NCI-H1417 (cell line): ENCODE measurements at regions not wholly inside any gene's neighbourhood (a gene's known extent, or its start where the extent isn't known, plus 50 kb on each side); places are given as distances from the start of the nearest gene placed in this dataset.
"Not testable (repeated sequence)": the region's sequence is repeated elsewhere in the genome, so short reads cannot be mapped to it uniquely, and the experiment has no call there.

Source experiments
- DNase-seq, 3 experiments: peaks; one replicate each; lab custom pipeline; 2025; lab: John Stamatoyannopoulos, UW

GRCh38 chr6:90677440-90677839, 90.6 kb upstream of the MAP3K7 start:
- DNase-seq, result peak; percentile 44 to 83 (median 51)

- DNase-seq, result no peak
Observed at GRCh38 chr6:90676516-90677300, 89.8 kb upstream of the MAP3K7 start.

DNA sequence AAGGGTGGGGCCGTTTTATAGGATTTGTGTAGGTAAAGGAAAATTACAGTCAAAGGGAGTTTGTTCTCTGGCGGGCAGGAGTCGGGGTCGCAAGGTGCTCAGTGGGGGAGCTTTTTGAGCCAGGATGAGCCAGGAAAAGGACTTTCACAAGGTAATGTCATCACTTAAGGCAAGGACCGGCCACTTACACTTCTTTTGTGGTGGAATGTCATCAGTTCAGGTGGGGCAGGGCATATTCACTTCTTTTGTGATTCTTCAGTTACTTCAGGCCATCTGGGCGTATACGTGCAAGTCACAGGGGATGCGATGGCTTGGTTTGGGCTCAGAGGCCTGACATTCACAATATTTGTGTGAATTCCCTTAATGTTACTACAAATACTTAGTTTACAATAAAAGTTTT, 88.2 kb upstream of the MAP3K7 start:
- not testable (repeated sequence) for DNase-seq

GRCh38 chr6:90674077-90674476, 87.2 kb upstream of the MAP3K7 start:
- DNase-seq, result not testable (repeated sequence)

- no peak for DNase-seq
Observed at GRCh38 chr6:90669846-90670245, 83.0 kb upstream of the MAP3K7 start.

GRCh38 chr6:90669420-90669819, 82.5 kb upstream of the MAP3K7 start:
- no peak for DNase-seq

- DNase-seq, result no peak
Observed at GRCh38 chr6:90668141-90668540, 81.3 kb upstream of the MAP3K7 start.

DNA sequence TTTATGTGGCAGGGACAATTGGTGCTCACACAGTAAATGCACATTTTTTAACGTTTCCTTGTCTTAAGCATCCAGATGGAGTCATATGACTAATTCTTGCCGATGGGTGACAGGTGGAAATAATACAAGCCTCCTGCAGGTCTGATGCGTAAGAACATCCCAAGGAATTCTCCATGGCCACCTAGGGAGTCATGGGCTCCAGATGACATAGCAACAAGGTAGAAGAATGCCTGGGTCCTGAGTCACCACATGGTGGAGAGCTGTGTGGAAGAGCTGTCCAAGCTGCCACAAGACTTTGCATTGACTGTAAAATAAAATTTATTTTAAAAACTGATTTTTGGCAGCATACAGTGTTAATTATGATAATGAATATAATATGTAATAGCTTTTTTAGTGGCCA, 77.0 kb upstream of the MAP3K7 start:
- no peak for DNase-seq

GRCh38 chr6:90663106-90663505, 76.2 kb upstream of the MAP3K7 start:
- no peak for DNase-seq

DNA sequence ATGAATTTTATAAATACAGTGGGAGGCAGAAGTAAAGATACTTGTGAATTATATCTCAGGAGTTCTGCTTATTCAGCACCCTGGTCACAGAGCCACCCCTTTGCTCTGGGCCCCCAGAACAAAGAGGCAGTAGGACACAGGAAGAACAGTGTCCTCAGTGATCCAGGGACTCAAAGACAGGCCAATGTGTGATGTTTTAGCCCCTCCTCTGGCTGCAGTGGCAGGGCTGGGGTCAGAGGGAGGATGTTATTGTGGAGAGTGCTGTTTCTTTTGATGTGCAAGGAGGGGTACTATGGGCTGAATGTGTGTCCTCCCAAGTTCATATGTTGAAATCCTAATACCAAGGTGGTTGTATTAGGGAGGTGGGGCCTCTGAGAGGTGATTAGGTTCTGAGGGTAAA, 74.1 kb upstream of the MAP3K7 start:
- DNase-seq, result no peak

GRCh38 chr6:90658497-90658896, 71.6 kb upstream of the MAP3K7 start:
- no peak for DNase-seq

- no peak for DNase-seq
Observed at GRCh38 chr6:90656325-90656724, 69.5 kb upstream of the MAP3K7 start.

DNA sequence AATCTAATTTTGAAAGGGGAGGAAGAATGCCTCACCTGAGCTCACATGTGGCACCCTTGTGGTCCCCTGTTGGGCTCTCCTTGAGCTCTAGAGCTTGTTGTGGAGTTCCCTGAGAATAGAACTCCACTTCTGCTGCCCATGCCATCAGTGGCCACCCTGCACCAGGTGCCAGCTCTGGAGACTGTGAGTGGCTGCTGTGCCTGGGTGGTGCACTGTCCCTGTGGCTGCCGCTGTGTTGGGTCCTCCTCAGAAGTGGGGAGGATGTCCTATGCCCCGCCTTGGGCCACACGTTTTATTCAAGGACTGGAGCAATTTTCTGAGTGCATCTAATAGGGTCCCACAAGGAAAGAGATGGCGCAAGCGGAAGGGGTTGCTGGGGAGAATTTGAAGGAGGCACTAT, 67.9 kb upstream of the MAP3K7 start:
- no peak for DNase-seq

DNA sequence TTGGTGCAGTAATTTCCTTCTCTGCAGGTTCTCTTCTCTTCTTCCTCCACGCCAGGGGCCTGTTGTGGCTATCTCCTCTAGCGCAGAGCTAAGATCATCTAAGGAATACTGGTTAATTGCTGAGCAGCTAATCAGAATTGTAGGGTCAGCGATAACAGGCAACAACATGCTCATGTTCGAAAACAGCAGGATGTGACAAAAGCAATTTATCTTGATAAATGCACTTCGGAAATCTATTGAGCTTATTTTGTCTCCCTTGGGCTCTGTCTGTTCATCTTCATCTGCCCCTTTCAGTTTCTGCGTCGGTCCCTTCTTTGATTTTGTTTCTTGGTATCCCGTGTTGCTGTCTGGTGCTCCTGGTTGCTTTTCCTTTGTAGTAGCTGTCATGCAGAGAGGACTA, 67.3 kb upstream of the MAP3K7 start:
- DNase-seq, result peak in 1 of 3 experiments; percentile 11

GRCh38 chr6:90653750-90654149, 66.9 kb upstream of the MAP3K7 start:
- no peak for DNase-seq

DNA sequence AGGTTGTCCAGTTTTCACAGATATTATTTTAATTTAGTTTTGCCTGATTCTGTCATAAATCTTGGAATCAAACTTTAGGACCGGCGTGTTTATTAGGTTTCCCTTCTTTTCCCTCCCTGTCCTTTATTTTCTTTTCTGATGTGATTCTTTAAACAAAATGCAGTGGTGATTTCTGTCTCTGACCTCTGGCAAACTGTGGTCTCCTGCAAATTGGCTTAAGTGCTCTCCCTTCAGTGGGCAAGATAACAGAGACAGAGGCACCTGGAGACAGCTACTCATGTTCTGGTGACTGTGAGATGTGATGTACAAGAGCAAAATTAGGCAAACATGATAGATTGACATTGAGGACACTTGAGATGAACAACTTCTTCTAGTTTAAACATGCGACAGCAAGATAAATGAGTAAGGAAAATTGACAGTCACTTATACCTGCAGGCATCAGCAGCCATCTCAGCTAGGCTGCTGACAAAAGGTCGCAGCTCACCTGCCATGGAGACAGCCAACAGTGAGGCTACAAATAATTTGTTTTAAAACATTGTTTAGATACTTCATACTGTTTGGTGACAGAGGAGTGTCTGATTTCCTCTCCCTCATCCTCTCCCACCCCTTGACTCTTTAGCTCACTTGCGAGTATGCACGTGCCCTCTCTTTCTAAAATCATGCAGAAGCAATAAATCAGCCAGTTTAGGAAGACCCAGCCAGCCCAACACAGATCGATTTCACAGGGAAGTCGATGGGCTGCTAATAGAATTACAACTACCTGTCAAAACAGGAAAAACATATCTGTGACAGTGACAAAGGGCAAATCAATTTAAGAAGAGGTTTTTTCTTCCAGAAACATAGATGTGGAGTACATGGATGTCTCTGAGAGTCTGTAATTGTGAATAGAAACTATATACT, 63.4 kb upstream of the MAP3K7 start:
- DNase-seq, result peak in 2 of 3 experiments; percentile 60 to 65

- DNase-seq, result no peak
Observed at GRCh38 chr6:90648873-90649272, 62.0 kb upstream of the MAP3K7 start.

GRCh38 chr6:90646940-90647339, 60.1 kb upstream of the MAP3K7 start:
- DNase-seq, result no peak

- no peak for DNase-seq
Observed at GRCh38 chr6:90645634-90646033, 58.8 kb upstream of the MAP3K7 start.

DNA sequence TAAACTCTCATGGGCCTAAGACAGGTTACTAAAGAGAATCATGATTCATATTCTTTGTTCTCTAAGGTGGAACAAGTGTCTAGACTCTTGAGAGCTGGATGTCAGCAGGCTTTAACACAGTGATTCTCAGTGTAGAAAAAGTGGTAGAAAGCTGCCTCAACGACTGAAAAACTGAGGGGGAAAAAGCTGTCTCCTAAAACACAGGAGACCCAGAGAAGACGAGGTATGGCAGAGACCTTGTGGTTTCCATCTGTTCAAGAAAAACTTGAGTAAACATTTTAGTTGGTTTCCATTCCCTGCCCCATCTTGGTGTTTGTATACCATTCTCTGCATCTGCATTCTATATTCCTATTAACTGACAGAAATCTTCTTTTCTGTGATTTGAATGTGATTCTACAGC, 57.6 kb upstream of the MAP3K7 start:
- DNase-seq, result no peak

DNA sequence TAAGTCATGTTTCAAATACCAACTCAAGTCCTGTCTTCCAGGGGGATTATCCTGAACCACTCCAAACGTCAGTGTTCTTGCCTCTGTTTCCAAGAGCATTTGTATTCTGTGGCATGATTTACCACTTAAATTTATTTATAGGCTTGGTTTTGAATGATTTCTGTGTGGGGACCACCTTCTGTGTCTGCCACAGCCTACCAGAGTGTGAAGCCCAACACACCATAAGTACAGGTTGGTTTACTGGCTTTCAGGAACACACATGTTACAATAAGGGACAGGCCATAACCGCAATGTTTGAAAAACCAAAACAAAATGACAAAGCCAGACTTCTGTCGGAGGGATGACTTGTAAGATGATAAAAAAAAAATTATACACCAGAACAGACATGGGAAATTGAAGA, 56.5 kb upstream of the MAP3K7 start:
- DNase-seq, result no peak

DNA sequence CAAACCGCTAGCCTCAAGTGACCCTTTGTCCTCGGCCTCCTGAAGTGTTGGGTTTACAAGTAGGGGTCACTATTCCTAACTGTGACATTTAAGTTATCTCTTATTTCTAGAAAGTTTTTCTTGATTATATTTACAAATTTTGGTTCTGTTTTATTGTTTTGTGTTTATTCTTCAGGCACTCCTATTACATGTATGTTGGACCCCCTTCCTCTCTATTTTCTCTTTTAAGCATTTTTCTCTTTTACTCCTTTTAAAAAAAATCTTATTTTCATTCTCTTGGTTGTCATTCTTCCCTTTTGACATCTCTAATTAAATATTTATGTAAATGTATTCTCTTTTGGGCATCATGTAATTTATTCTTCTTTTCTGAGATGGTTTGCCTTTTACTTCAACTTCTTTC, 50.4 kb upstream of the MAP3K7 start:
- DNase-seq, result no peak
